ENCODE measurements at regions not wholly inside any gene's neighbourhood (a gene's known extent, or its start where the extent isn't known, plus 50 kb on each side); places are given as distances from the start of the nearest gene placed in this dataset.

GRCh38 chr2:212659441-212659840 lies 120.8 kb upstream of the ERBB4 start:
- Mint-ChIP-seq H3K4me3 (ENCODE audit: unreplicated experiment) (no peak overlapping the region), H3K4me1 (ENCODE audit: unreplicated experiment) (no peaks in the 10 kb centered on the region), H3K27me3 (ENCODE audit: unreplicated experiment) (peaks cover 33% of the 10 kb centered on the region), H3K27ac (ENCODE audit: unreplicated experiment) (no peak overlapping the region), H3K36me3 (ENCODE audit: unreplicated experiment) (no peaks in the 10 kb centered on the region), H3K9me3 (ENCODE audit: unreplicated experiment) (peaks cover 4% of the 10 kb centered on the region)
- no peak for TF ChIP-seq CTCF (IDR thresholded peaks at IDR 0.05)
- no peak for DNase-seq (ENCODE audit: extremely low spot score, unreplicated experiment)

GRCh38 chr2:212649646-212650045 lies 111.0 kb upstream of the ERBB4 start:
- DNase-seq (ENCODE audit: extremely low spot score, unreplicated experiment) = no peak
- Mint-ChIP-seq H3K4me1 (ENCODE audit: unreplicated experiment) (peaks cover 11% of the 10 kb centered on the region), H3K9me3 (ENCODE audit: unreplicated experiment) (no peaks in the 10 kb centered on the region), H3K27ac (ENCODE audit: unreplicated experiment) (no peak overlapping the region), H3K36me3 (ENCODE audit: unreplicated experiment) (no peaks in the 10 kb centered on the region), H3K4me3 (ENCODE audit: unreplicated experiment) (no peak overlapping the region), H3K27me3 (ENCODE audit: unreplicated experiment) (no peaks in the 10 kb centered on the region)
- TF ChIP-seq CTCF (IDR thresholded peaks at IDR 0.05) = no peak

GRCh38 chr2:212646698-212647366 lies 108.2 kb upstream of the ERBB4 start:
- peaks cover 11% of the 10 kb centered on the region for H3K4me1 Mint-ChIP-seq (ENCODE audit: unreplicated experiment)

GRCh38 chr2:212644195-212644837 lies 105.7 kb upstream of the ERBB4 start:
- Mint-ChIP-seq H3K27ac (ENCODE audit: unreplicated experiment) (no peak overlapping the region), H3K9me3 (ENCODE audit: unreplicated experiment) (no peaks in the 10 kb centered on the region), H3K4me3 (ENCODE audit: unreplicated experiment) (no peak overlapping the region), H3K4me1 (ENCODE audit: unreplicated experiment) (peaks cover 11% of the 10 kb centered on the region), H3K36me3 (ENCODE audit: unreplicated experiment) (no peaks in the 10 kb centered on the region), H3K27me3 (ENCODE audit: unreplicated experiment) (peaks cover 15% of the 10 kb centered on the region)
- TF ChIP-seq CTCF (IDR thresholded peaks at IDR 0.05) = no peak
- DNase-seq (ENCODE audit: extremely low spot score, unreplicated experiment) = no peak

More at GRCh38 chr2:212646698-212647366, 108.2 kb upstream of the ERBB4 start:
- Mint-ChIP-seq H3K27me3 (ENCODE audit: unreplicated experiment) (peaks cover 6% of the 10 kb centered on the region), H3K27ac (ENCODE audit: unreplicated experiment) (no peak overlapping the region), H3K36me3 (ENCODE audit: unreplicated experiment) (no peaks in the 10 kb centered on the region), H3K4me3 (ENCODE audit: unreplicated experiment) (no peak overlapping the region), H3K9me3 (ENCODE audit: unreplicated experiment) (no peaks in the 10 kb centered on the region)
- TF ChIP-seq CTCF (IDR thresholded peaks at IDR 0.05) = no peak
- no peak for DNase-seq (ENCODE audit: extremely low spot score, unreplicated experiment)

- Mint-ChIP-seq H3K9me3 (ENCODE audit: unreplicated experiment) (peaks cover 3% of the 10 kb centered on the region), H3K4me3 (ENCODE audit: unreplicated experiment) (no peak overlapping the region), H3K4me1 (ENCODE audit: unreplicated experiment) (peaks cover 3% of the 10 kb centered on the region), H3K27me3 (ENCODE audit: unreplicated experiment) (peaks cover 25% of the 10 kb centered on the region), H3K36me3 (ENCODE audit: unreplicated experiment) (no peaks in the 10 kb centered on the region), H3K27ac (ENCODE audit: unreplicated experiment) (no peak overlapping the region)
- no peak for DNase-seq (ENCODE audit: extremely low spot score, unreplicated experiment)
- no peak for TF ChIP-seq CTCF (IDR thresholded peaks at IDR 0.05)
These were observed 101.8 kb upstream of the ERBB4 start for GRCh38 chr2:212640428-212640827.
